Karpas-422 (cell line): ENCODE measurements at regions not wholly inside any gene's neighbourhood (a gene's known extent, or its start where the extent isn't known, plus 50 kb on each side); places are given as distances from the start of the nearest gene placed in this dataset.

Source experiments
- DNase-seq: peaks from one replicate; pipeline ENCODE4 v3.0.0-alpha.2; 2015
- H2AFZ ChIP-seq: fragments of 200-600 bp; sonication (generic); 2 replicates; pipeline ENCODE4 v1.6.1; 2014; ENCODE audit warnings: antibody characterized with exemption, low read length, mixed read lengths
- H3K27ac ChIP-seq: fragments of 200-600 bp; sonication (generic); 2 replicates; pipeline ENCODE4 v1.5.1; 2014; ENCODE audit warnings: mild to moderate bottlenecking, low read length, moderate library complexity
- H3K27me3 ChIP-seq: fragments of 200-600 bp; sonication (generic); 2 replicates; pipeline ENCODE4 v1.6.1; 2014; ENCODE audit warnings: low read length, mixed read lengths
- H3K36me3 ChIP-seq: fragments of 200-600 bp; sonication (generic); 2 replicates; pipeline ENCODE4 v1.6.1; 2014; ENCODE audit warnings: low read length, mixed read lengths; ENCODE audit not compliant: insufficient read depth
- H3K4me1 ChIP-seq: fragments of 200-600 bp; sonication (generic); 2 replicates; pipeline ENCODE4 v1.6.1; 2014; ENCODE audit warnings: mild to moderate bottlenecking, low read length, mixed read lengths
- H3K4me2 ChIP-seq: fragments of 200-600 bp; sonication (generic); 2 replicates; pipeline ENCODE4 v1.6.1; 2014; ENCODE audit warnings: low read length, low read depth, mild to moderate bottlenecking; ENCODE audit not compliant: poor library complexity, severe bottlenecking
- H3K4me3 ChIP-seq: fragments of 200-600 bp; sonication (generic); 2 replicates; pipeline ENCODE4 v1.5.1; 2014; ENCODE audit warnings: mild to moderate bottlenecking, antibody characterized with exemption, low read length, mixed read lengths
- H3K79me2 ChIP-seq: fragments of 200-600 bp; sonication (generic); 2 replicates; pipeline ENCODE4 v1.6.1; 2014; ENCODE audit warnings: mild to moderate bottlenecking, low read length, mixed read lengths
- H3K9ac ChIP-seq: fragments of 200-600 bp; sonication (generic); 2 replicates; pipeline ENCODE4 v1.6.0; 2014; ENCODE audit warnings: low read length
- H3K9me2 ChIP-seq: fragments of 200-600 bp; sonication (generic), shearing (Covaris generic); replicated peaks from 2 replicates; pipeline ENCODE4 v1.6.0; 2014; ENCODE audit warnings: mild to moderate bottlenecking, low read length, moderate library complexity; ENCODE audit not compliant: insufficient read depth
- H3K9me3 ChIP-seq: fragments of 300-700, 200-600 bp; sonication (generic); 2 replicates; pipeline ENCODE4 v1.6.1; 2014; ENCODE audit warnings: low read length, mixed read lengths
- H4K20me1 ChIP-seq: fragments of 200-600 bp; sonication (generic); 2 replicates; pipeline ENCODE4 v1.6.1; 2014; ENCODE audit warnings: mild to moderate bottlenecking, antibody characterized with exemption, low read length, low read depth; ENCODE audit not compliant: insufficient read depth

- H3K4me1 ChIP-seq = no peaks in the 10 kb centered on the region
- no peak overlapping the region for H3K4me3 ChIP-seq
- no peak overlapping the region for H3K4me2 ChIP-seq
- no peaks in the 10 kb centered on the region for H4K20me1 ChIP-seq
- H3K9me3 ChIP-seq = no peaks in the 10 kb centered on the region
- no peaks in the 10 kb centered on the region for H3K79me2 ChIP-seq
- no peaks in the 10 kb centered on the region for H3K36me3 ChIP-seq
- H3K27ac ChIP-seq = no peak overlapping the region
- H3K9ac ChIP-seq = no peak overlapping the region
- H2AFZ ChIP-seq = no peak overlapping the region
- no peaks in the 10 kb centered on the region for H3K9me2 ChIP-seq
- H3K27me3 ChIP-seq = no peaks in the 10 kb centered on the region
- no peak for DNase-seq
These were observed 381.8 kb upstream of the SMIM21 start for GRCh38 chr18:75809151-75809925.

GRCh38 chr18:75805265-75805664 lies 377.8 kb upstream of the SMIM21 start:
- H3K27me3 ChIP-seq = no peaks in the 10 kb centered on the region
- H3K4me3 ChIP-seq = no peak overlapping the region
- DNase-seq = no peak
- H4K20me1 ChIP-seq = no peaks in the 10 kb centered on the region
- H3K4me2 ChIP-seq = no peak overlapping the region
- no peaks in the 10 kb centered on the region for H3K4me1 ChIP-seq
- no peaks in the 10 kb centered on the region for H3K36me3 ChIP-seq
- H3K9me3 ChIP-seq = no peaks in the 10 kb centered on the region
- H2AFZ ChIP-seq = no peak overlapping the region
- H3K9me2 ChIP-seq = no peaks in the 10 kb centered on the region
- no peak overlapping the region for H3K9ac ChIP-seq
- no peaks in the 10 kb centered on the region for H3K79me2 ChIP-seq
- H3K27ac ChIP-seq = no peak overlapping the region

GRCh38 chr18:75802681-75803080 lies 375.2 kb upstream of the SMIM21 start:
- Histone ChIP-seq H3K27me3 (no peaks in the 10 kb centered on the region), H3K9me3 (no peaks in the 10 kb centered on the region), H3K9ac (no peak overlapping the region), H3K4me3 (no peak overlapping the region), H3K27ac (no peak overlapping the region), H3K4me2 (no peak overlapping the region), H3K9me2 (no peaks in the 10 kb centered on the region), H3K4me1 (no peaks in the 10 kb centered on the region), H2AFZ (no peak overlapping the region), H3K36me3 (no peaks in the 10 kb centered on the region), H3K79me2 (no peaks in the 10 kb centered on the region), H4K20me1 (no peaks in the 10 kb centered on the region)
- DNase-seq = no peak

GRCh38 chr18:75801178-75801577 lies 373.7 kb upstream of the SMIM21 start:
- no peaks in the 10 kb centered on the region for H3K9me2 ChIP-seq
- no peak overlapping the region for H3K4me3 ChIP-seq
- no peak overlapping the region for H3K4me2 ChIP-seq
- no peak overlapping the region for H2AFZ ChIP-seq
- H3K9ac ChIP-seq = no peak overlapping the region
- no peaks in the 10 kb centered on the region for H3K9me3 ChIP-seq
- H3K27me3 ChIP-seq = no peaks in the 10 kb centered on the region
- no peaks in the 10 kb centered on the region for H3K36me3 ChIP-seq
- H3K27ac ChIP-seq = no peak overlapping the region
- no peaks in the 10 kb centered on the region for H3K4me1 ChIP-seq
- H4K20me1 ChIP-seq = no peaks in the 10 kb centered on the region
- no peak for DNase-seq
- no peaks in the 10 kb centered on the region for H3K79me2 ChIP-seq

GRCh38 chr18:75800331-75800648 lies 372.8 kb upstream of the SMIM21 start:
- H3K79me2 ChIP-seq = no peaks in the 10 kb centered on the region
- H2AFZ ChIP-seq = no peak overlapping the region
- H3K27me3 ChIP-seq = no peaks in the 10 kb centered on the region

GRCh38 chr18:75799449-75800330 lies 372.2 kb upstream of the SMIM21 start:
- no peak overlapping the region for H3K4me2 ChIP-seq
- no peaks in the 10 kb centered on the region for H3K27me3 ChIP-seq
- no peaks in the 10 kb centered on the region for H3K79me2 ChIP-seq
- H3K9me3 ChIP-seq = no peaks in the 10 kb centered on the region
- no peak overlapping the region for H2AFZ ChIP-seq
- no peak overlapping the region for H3K4me3 ChIP-seq
- H3K36me3 ChIP-seq = no peaks in the 10 kb centered on the region
- H3K4me1 ChIP-seq = no peaks in the 10 kb centered on the region
- no peaks in the 10 kb centered on the region for H3K9me2 ChIP-seq
- DNase-seq = no peak
- no peak overlapping the region for H3K27ac ChIP-seq
- no peak overlapping the region for H3K9ac ChIP-seq
- no peaks in the 10 kb centered on the region for H4K20me1 ChIP-seq

More at GRCh38 chr18:75800331-75800648, 372.8 kb upstream of the SMIM21 start:
- Histone ChIP-seq H3K27ac (no peak overlapping the region), H4K20me1 (no peaks in the 10 kb centered on the region), H3K4me3 (no peak overlapping the region), H3K9ac (no peak overlapping the region), H3K4me1 (no peaks in the 10 kb centered on the region), H3K4me2 (no peak overlapping the region), H3K36me3 (no peaks in the 10 kb centered on the region), H3K9me2 (no peaks in the 10 kb centered on the region), H3K9me3 (no peaks in the 10 kb centered on the region)
- no peak for DNase-seq

GRCh38 chr18:75797046-75797445 lies 369.5 kb upstream of the SMIM21 start:
- no peaks in the 10 kb centered on the region for H3K4me1 ChIP-seq
- H4K20me1 ChIP-seq = no peaks in the 10 kb centered on the region
- H3K27ac ChIP-seq = no peak overlapping the region

GRCh38 chr18:75790796-75791195 lies 363.3 kb upstream of the SMIM21 start:
- H3K4me1 ChIP-seq = no peaks in the 10 kb centered on the region
- no peak overlapping the region for H2AFZ ChIP-seq
- 0 out of 2 replicates have a peak, but pooled peaks cover 4% of the 10 kb centered on the region for H3K27me3 ChIP-seq
- H4K20me1 ChIP-seq = no peaks in the 10 kb centered on the region
- 0 out of 2 replicates have a peak, but pooled peaks cover 3% of the 10 kb centered on the region for H3K9me2 ChIP-seq
- H3K9ac ChIP-seq = no peak overlapping the region
- H3K79me2 ChIP-seq = no peaks in the 10 kb centered on the region
- H3K4me2 ChIP-seq = no peak overlapping the region
- no peaks in the 10 kb centered on the region for H3K36me3 ChIP-seq
- DNase-seq = no peak
- H3K4me3 ChIP-seq = no peak overlapping the region
- H3K27ac ChIP-seq = no peak overlapping the region
- no peaks in the 10 kb centered on the region for H3K9me3 ChIP-seq

More at GRCh38 chr18:75797046-75797445, 369.5 kb upstream of the SMIM21 start:
- no peak overlapping the region for H3K4me2 ChIP-seq
- 0 out of 2 replicates have a peak, but pooled peaks cover 3% of the 10 kb centered on the region for H3K9me2 ChIP-seq
- no peaks in the 10 kb centered on the region for H3K79me2 ChIP-seq
- H3K9ac ChIP-seq = no peak overlapping the region
- no peaks in the 10 kb centered on the region for H3K36me3 ChIP-seq
- no peak overlapping the region for H2AFZ ChIP-seq
- H3K27me3 ChIP-seq = 0 out of 2 replicates have a peak, but pooled peaks cover 4% of the 10 kb centered on the region
- no peak for DNase-seq
- H3K9me3 ChIP-seq = no peaks in the 10 kb centered on the region
- no peak overlapping the region for H3K4me3 ChIP-seq
